Neuronal stem cell (in vitro differentiated cells): ENCODE measurements at regions not wholly inside any gene's neighbourhood (a gene's known extent, or its start where the extent isn't known, plus 50 kb on each side); places are given as distances from the start of the nearest gene placed in this dataset.

Experiments used
- DNase-seq: peaks from one replicate; pipeline ENCODE4 v3.0.0-alpha.2; 2013; ENCODE audit warnings: low spot score
- H2AFZ ChIP-seq: one replicate; pipeline ENCODE4 v1.6.1; 2013; ENCODE audit warnings: mild to moderate bottlenecking, low read length, inconsistent platforms
- H2AK5ac ChIP-seq: 2 replicates; pipeline ENCODE4 v1.6.1; 2013; ENCODE audit warnings: low read depth, mild to moderate bottlenecking, inconsistent platforms, low read length, moderate library complexity, mixed read lengths
- H2BK120ac ChIP-seq: 2 replicates; pipeline ENCODE4 v1.6.1; 2013; ENCODE audit warnings: low read depth, mild to moderate bottlenecking, inconsistent platforms, low read length, moderate library complexity, mixed read lengths
- H2BK12ac ChIP-seq: one replicate; pipeline ENCODE4 v1.6.1; 2013; ENCODE audit warnings: low read length, inconsistent platforms
- H2BK15ac ChIP-seq: 2 replicates; pipeline ENCODE4 v1.6.1; 2013; ENCODE audit warnings: mild to moderate bottlenecking, low read length, inconsistent platforms, mixed read lengths
- H2BK5ac ChIP-seq: one replicate; pipeline ENCODE4 v1.6.1; 2013; ENCODE audit warnings: inconsistent platforms, mild to moderate bottlenecking, low read length, moderate library complexity
- H3K14ac ChIP-seq: one replicate; pipeline ENCODE4 v1.6.1; 2013; ENCODE audit warnings: low read length, inconsistent platforms
- H3K18ac ChIP-seq: 2 replicates; pipeline ENCODE4 v1.6.1; 2013; ENCODE audit warnings: low read length, inconsistent platforms
- H3K23ac ChIP-seq: 2 replicates; pipeline ENCODE4 v1.6.1; 2013; ENCODE audit warnings: low read depth, mild to moderate bottlenecking, mixed read lengths, low read length, inconsistent platforms; ENCODE audit not compliant: poor library complexity
- H3K27ac ChIP-seq: replicated peaks from 3 replicates; pipeline ENCODE4 v1.5.1; 2013; ENCODE audit warnings: low read length, inconsistent platforms
- H3K27me3 ChIP-seq, 3 experiments: 2 replicates each; pipeline ENCODE4 v1.6.1; 2013; ENCODE audit warnings: low read length in 3 of 3, mild to moderate bottlenecking in 2 of 3, inconsistent platforms in 1 of 3, low read depth in 1 of 3, mixed read lengths in 1 of 3, moderate library complexity in 1 of 3; ENCODE audit not compliant: control insufficient read depth in 3 of 3, insufficient read depth in 3 of 3
- H3K36me3 ChIP-seq, 2 donors: replicated peaks in 1 of 2; 2 replicates each; pipeline ENCODE4 v1.6.1; 2013; ENCODE audit warnings: low read length in 2 of 2; ENCODE audit not compliant: control insufficient read depth in 2 of 2, insufficient read depth in 2 of 2
- H3K4ac ChIP-seq: 2 replicates; pipeline ENCODE4 v1.6.1; 2013; ENCODE audit warnings: inconsistent platforms, mild to moderate bottlenecking, low read length, moderate library complexity
- H3K4me1 ChIP-seq, 2 donors: 1 replicate in 1 of 2; 2 replicates in 1 of 2; pipeline ENCODE4 v1.6.1; 2013; ENCODE audit warnings: low read length in 2 of 2, low read depth in 1 of 2; ENCODE audit not compliant: control insufficient read depth in 2 of 2, insufficient read depth in 1 of 2
- H3K4me2 ChIP-seq: one replicate; pipeline ENCODE4 v1.6.1; 2013; ENCODE audit warnings: mild to moderate bottlenecking, low read length, inconsistent platforms; ENCODE audit not compliant: insufficient read depth, poor library complexity, severe bottlenecking
- H3K4me3 ChIP-seq, 2 donors: 2 replicates each; pipeline ENCODE4 v1.5.1; 2013; ENCODE audit warnings: low read length in 2 of 2, mild to moderate bottlenecking in 2 of 2, inconsistent platforms in 1 of 2, moderate library complexity in 1 of 2
- H3K79me1 ChIP-seq: one replicate; pipeline ENCODE4 v1.6.1; 2013; ENCODE audit warnings: low read depth, mild to moderate bottlenecking, inconsistent platforms, low read length, moderate library complexity
- H3K9ac ChIP-seq: one replicate; pipeline ENCODE4 v1.6.1; 2013; ENCODE audit warnings: mild to moderate bottlenecking, low read depth, low read length, inconsistent platforms; ENCODE audit not compliant: poor library complexity
- H3K9me3 ChIP-seq, 2 donors: replicated peaks in 1 of 2; 2 replicates each; pipeline versions ENCODE3 to v1.6.1; 2013; ENCODE audit warnings: low read length in 2 of 2, mild to moderate bottlenecking in 2 of 2, inconsistent platforms in 1 of 2, low read depth in 1 of 2, mixed read lengths in 1 of 2, moderate library complexity in 1 of 2; ENCODE audit not compliant: control insufficient read depth in 2 of 2, insufficient read depth in 1 of 2
- H4K8ac ChIP-seq: one replicate; pipeline ENCODE4 v1.6.1; 2013; ENCODE audit warnings: low read depth, mild to moderate bottlenecking, inconsistent platforms, low read length, moderate library complexity
- H4K91ac ChIP-seq: one replicate; pipeline ENCODE4 v1.6.1; 2013; ENCODE audit warnings: low read length, low read depth, mild to moderate bottlenecking, inconsistent platforms; ENCODE audit not compliant: poor library complexity
- WGBS, 2 donors: extraction: QIAGEN DNeasy Blood & Tissue Kit; methylation state at CpG; one replicate each; pipeline ENCODE4 v1.1.7; 2013; ENCODE audit warnings: missing lambda C conversion rate in 2 of 2, mixed read lengths in 1 of 2; ENCODE audit not compliant: insufficient read length in 2 of 2, insufficient replicate concordance in 1 of 2; ENCODE audit errors: extremely low coverage in 2 of 2; 5-methylcytosine and 5-hydroxymethylcytosine counted together

DNA sequence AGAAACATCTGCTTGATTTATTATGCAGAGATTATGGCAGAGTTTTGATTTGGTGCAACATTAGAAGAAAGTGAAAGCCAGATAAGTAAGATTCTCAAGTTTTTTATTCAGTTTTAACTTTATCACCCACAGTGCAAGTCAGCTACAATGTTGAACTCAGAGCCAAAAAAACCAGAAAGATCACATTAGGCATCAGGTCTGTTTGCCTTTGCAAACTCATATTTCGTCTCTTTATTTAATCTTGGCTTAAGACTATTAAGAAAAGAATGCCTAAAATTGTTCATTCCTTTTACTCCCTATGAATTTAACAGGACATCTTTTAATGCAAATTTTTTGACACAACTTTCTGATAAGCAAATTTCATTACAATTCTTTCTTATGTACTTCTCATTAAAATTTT, 76.0 kb upstream of the TMEM26 start:
- H3K14ac ChIP-seq = no peak overlapping the region
- H3K4me2 ChIP-seq = no peak overlapping the region
- no peak overlapping the region for H3K27ac ChIP-seq

DNA sequence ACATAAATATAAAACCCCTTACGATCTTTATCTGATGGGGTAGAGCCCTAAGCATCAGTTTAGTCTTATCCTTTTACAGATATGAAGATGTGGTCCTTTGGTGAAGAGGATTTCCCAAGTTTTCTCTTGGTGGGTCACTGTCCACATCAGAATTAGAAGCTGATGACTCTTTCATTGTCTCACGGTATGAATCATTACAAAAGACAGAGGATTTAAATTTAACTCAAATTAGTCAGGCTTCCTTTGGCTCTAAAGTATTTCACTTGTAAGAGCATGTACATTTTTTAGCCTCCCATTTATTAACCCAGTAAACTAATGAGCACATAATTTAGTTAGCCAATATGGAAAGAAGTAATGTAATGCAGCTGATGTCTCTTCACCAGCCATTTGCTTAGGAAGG, 49.9 kb upstream of the TMEM26 start:
- Histone ChIP-seq H3K27ac (no peak overlapping the region), H2BK15ac (no peak overlapping the region), H3K36me3 (no peaks in the 10 kb centered on the region), H2BK120ac (no peak overlapping the region), H4K91ac (no peak overlapping the region), H3K23ac (no peak overlapping the region), H2AFZ (no peak overlapping the region), H3K4me3 (no peak overlapping the region), H3K9ac (no peak overlapping the region), H3K27me3 (no peaks in the 10 kb centered on the region), H3K79me1 (no peaks in the 10 kb centered on the region), H3K14ac (no peak overlapping the region), H2BK5ac (no peak overlapping the region), H4K8ac (no peak overlapping the region), H3K9me3 (no peaks in the 10 kb centered on the region), H3K4me2 (no peak overlapping the region), H3K4me1 (no peaks in the 10 kb centered on the region), H3K4ac (no peak overlapping the region), H3K18ac (no peak overlapping the region), H2AK5ac (no peak overlapping the region), H2BK12ac (no peak overlapping the region)
- no peak for DNase-seq
- no CpG with 5 or more reads among the region's 2 CpGs for WGBS, 2 donors

More for the DNA sequence above, 76.0 kb upstream of the TMEM26 start:
- Histone ChIP-seq H2BK15ac (no peak overlapping the region), H2AK5ac (no peak overlapping the region), H3K9me3 (no peaks in the 10 kb centered on the region), H3K9ac (no peak overlapping the region), H4K91ac (no peak overlapping the region), H3K18ac (no peak overlapping the region), H2AFZ (no peak overlapping the region), H3K4ac (no peak overlapping the region), H3K79me1 (no peaks in the 10 kb centered on the region), H3K23ac (no peak overlapping the region), H3K4me3 (no peak overlapping the region), H2BK120ac (no peak overlapping the region), H3K36me3 (no peaks in the 10 kb centered on the region), H2BK5ac (no peak overlapping the region), H4K8ac (no peak overlapping the region), H3K27me3 (no peaks in the 10 kb centered on the region), H3K4me1 (no peaks in the 10 kb centered on the region), H2BK12ac (no peak overlapping the region)
- no peak for DNase-seq
- no CpG with 5 or more reads among the region's 1 CpG for WGBS, 2 donors
